Endothelial cell of umbilical vein (primary cell): ENCODE measurements at regions not wholly inside any gene's neighbourhood (a gene's known extent, or its start where the extent isn't known, plus 50 kb on each side); places are given as distances from the start of the nearest gene placed in this dataset.

Experiments
- BruUV-seq: library from RNA; stranded (reverse); fragments of 400-500 nt; replicated peaks from 2 replicates; lab custom pipeline; 2021; lab: Mats Ljungman, UMichigan
- CTCF ChIA-PET: fragments of 300-600, 350-600 bp; sonication (Branson Sonifier 250); formaldehyde crosslinking; loops from one replicate; lab custom pipeline; 2021; ENCODE audit warnings: antibody characterized with exemption, inconsistent platforms; lab: Charles Lee
- POLR2A ChIA-PET: fragments of 300-600, 350-600 bp; sonication (Branson Sonifier 250); formaldehyde crosslinking; loops from one replicate; lab custom pipeline; 2021; ENCODE audit warnings: antibody characterized with exemption, inconsistent platforms; lab: Charles Lee
- DNase-seq: peaks from one replicate; pipeline ENCODE4 v3.0.0-alpha.2; 2011; ENCODE audit warnings: low read depth, low spot score
- FAIRE-seq: peaks from 2 replicates; lab custom pipeline; 2011; peaks lifted over from hg19 to GRCh38; lab: Jason Lieb, UNC
- H2AFZ ChIP-seq: 2 replicates; pipeline ENCODE4 v1.6.0; 2012; ENCODE audit warnings: low read depth, low read length, control low read depth, inconsistent platforms
- H3K27ac ChIP-seq: 2 replicates; pipeline ENCODE4 v1.5.1; 2011; ENCODE audit warnings: low read depth, mild to moderate bottlenecking, control low read depth, low read length, moderate library complexity; ENCODE audit not compliant: insufficient read depth
- H3K27me3 ChIP-seq, 2 experiments: 2 replicates each; pipeline versions ENCODE4 v1.6.0 to v1.6.1; 2011; ENCODE audit warnings: low read length in 2 of 2, mixed read lengths in 1 of 2; ENCODE audit not compliant: control insufficient read depth in 2 of 2, insufficient read depth in 2 of 2
- H3K36me3 ChIP-seq, 2 experiments: 2 replicates in 1 of 2; 3 replicates in 1 of 2; pipeline ENCODE4 v1.5.1; 2011; ENCODE audit warnings: low read length in 2 of 2, mild to moderate bottlenecking in 1 of 2, moderate library complexity in 1 of 2; ENCODE audit not compliant: control insufficient read depth in 2 of 2, insufficient read depth in 2 of 2; ENCODE audit errors: extremely low read depth in 1 of 2
- H3K4me1 ChIP-seq: 3 replicates; pipeline ENCODE4 v1.5.1; 2011; ENCODE audit warnings: mild to moderate bottlenecking, low read length; ENCODE audit not compliant: control insufficient read depth, insufficient read depth; ENCODE audit errors: extremely low read depth
- H3K4me2 ChIP-seq: 2 replicates; pipeline ENCODE4 v1.6.1; 2011; ENCODE audit warnings: low read length, control low read depth, mixed read lengths; ENCODE audit not compliant: insufficient read depth
- H3K4me3 ChIP-seq, 3 experiments: fragments of 200-600 bp in 1 of 3; sonication (generic), shearing (Covaris generic) in 1 of 3; replicated peaks in 1 of 3; 2 replicates each; pipeline ENCODE4 v1.5.1; 2011 to 2016; ENCODE audit warnings: control low read depth in 3 of 3, low read length in 3 of 3, mild to moderate bottlenecking in 2 of 3, inconsistent platforms in 1 of 3, low read depth in 1 of 3, moderate library complexity in 1 of 3; ENCODE audit not compliant: insufficient read depth in 1 of 3
- H3K79me2 ChIP-seq: 2 replicates; pipeline ENCODE4 v1.6.0; 2012; ENCODE audit warnings: low read length, inconsistent platforms; ENCODE audit not compliant: control insufficient read depth, insufficient read depth
- H3K9ac ChIP-seq: replicated peaks from 2 replicates; pipeline ENCODE3; 2011; ENCODE audit warnings: low read length, control low read depth; ENCODE audit not compliant: insufficient read depth; ENCODE audit errors: extremely low read depth
- H3K9me1 ChIP-seq: replicated peaks from 3 replicates; pipeline ENCODE4 v1.6.0; 2011; ENCODE audit warnings: mild to moderate bottlenecking, low read length; ENCODE audit not compliant: control insufficient read depth, insufficient read depth; ENCODE audit errors: extremely low read depth
- H3K9me3 ChIP-seq: replicated peaks from 2 replicates; pipeline ENCODE4 v1.5.1; 2012; ENCODE audit warnings: low read length, inconsistent platforms; ENCODE audit not compliant: control insufficient read depth, insufficient read depth
- H4K20me1 ChIP-seq: replicated peaks from 2 replicates; pipeline ENCODE3; 2011; ENCODE audit warnings: mild to moderate bottlenecking, low read length; ENCODE audit not compliant: control insufficient read depth, insufficient read depth; ENCODE audit errors: extremely low read depth
- EZH2 ChIP-seq: IDR thresholded peaks from 2 replicates; pipeline ENCODE4 v1.6.1; 2012; ENCODE audit warnings: borderline replicate concordance, low read depth, mild to moderate bottlenecking, moderate library complexity, low read length, inconsistent platforms; ENCODE audit not compliant: severe bottlenecking
- FOS ChIP-seq: IDR thresholded peaks from 2 replicates; pipeline ENCODE4 v1.6.1; 2011; ENCODE audit warnings: mild to moderate bottlenecking, low read length, moderate library complexity, borderline replicate concordance; ENCODE audit not compliant: insufficient read depth
- GATA2 ChIP-seq: IDR thresholded peaks from 2 replicates; pipeline ENCODE4 v1.7.0; 2011; ENCODE audit warnings: low read depth, mild to moderate bottlenecking, moderate library complexity, mixed read lengths, low read length; ENCODE audit not compliant: insufficient read length, insufficient read depth
- JUN ChIP-seq: IDR thresholded peaks from 2 replicates; pipeline ENCODE4 v1.6.1; 2011; ENCODE audit warnings: borderline replicate concordance, low read depth; ENCODE audit not compliant: insufficient read length, insufficient read depth
- MYC ChIP-seq: IDR thresholded peaks from one replicate; pipeline ENCODE4 v1.6.1; 2011; ENCODE audit warnings: mild to moderate bottlenecking, low read depth, low read length
- POLR2A ChIP-seq: IDR thresholded peaks from 2 replicates; pipeline ENCODE4 v1.6.1; 2012; ENCODE audit warnings: low read depth, mild to moderate bottlenecking, control low read depth, low read length
- POLR2AphosphoS5 ChIP-seq: IDR thresholded peaks from 2 replicates; pipeline ENCODE4 v1.6.1; 2012; ENCODE audit warnings: low read depth, mild to moderate bottlenecking, control low read depth, low read length, moderate library complexity; ENCODE audit not compliant: insufficient read depth
- dilution Hi-C: fragments of 300-500 bp; cut with MboI; formaldehyde crosslinking; loops from one replicate; pipeline ENCODE4 v1.15.0; 2019; ENCODE audit warnings: low sequenced_read_pairs; ENCODE audit not compliant: extremely low pct_ligation_motif_present
- intact Hi-C: fragments of 100-400 bp; cut with micrococcal nuclease; formaldehyde crosslinking; loops from one replicate; pipeline ENCODE4 v1.10.0; 2022
- TF ChIP-seq, protein P1 (sequence below), 2 donors: IDR thresholded peaks; 1 replicate in 1 of 2; 2 replicates in 1 of 2; pipeline ENCODE4 v1.5.1; 2011; ENCODE audit warnings: low read length in 2 of 2, mild to moderate bottlenecking in 2 of 2, moderate library complexity in 2 of 2, control low read depth in 1 of 2, inconsistent platforms in 1 of 2, low read depth in 1 of 2; ENCODE audit not compliant: insufficient read depth in 1 of 2; ENCODE audit errors: extremely low read depth in 1 of 2
- TF ChIP-seq, protein P2 (sequence below): IDR thresholded peaks from 2 replicates; pipeline ENCODE4 v1.6.1; 2011; ENCODE audit not compliant: insufficient read depth, insufficient read length

DNA sequence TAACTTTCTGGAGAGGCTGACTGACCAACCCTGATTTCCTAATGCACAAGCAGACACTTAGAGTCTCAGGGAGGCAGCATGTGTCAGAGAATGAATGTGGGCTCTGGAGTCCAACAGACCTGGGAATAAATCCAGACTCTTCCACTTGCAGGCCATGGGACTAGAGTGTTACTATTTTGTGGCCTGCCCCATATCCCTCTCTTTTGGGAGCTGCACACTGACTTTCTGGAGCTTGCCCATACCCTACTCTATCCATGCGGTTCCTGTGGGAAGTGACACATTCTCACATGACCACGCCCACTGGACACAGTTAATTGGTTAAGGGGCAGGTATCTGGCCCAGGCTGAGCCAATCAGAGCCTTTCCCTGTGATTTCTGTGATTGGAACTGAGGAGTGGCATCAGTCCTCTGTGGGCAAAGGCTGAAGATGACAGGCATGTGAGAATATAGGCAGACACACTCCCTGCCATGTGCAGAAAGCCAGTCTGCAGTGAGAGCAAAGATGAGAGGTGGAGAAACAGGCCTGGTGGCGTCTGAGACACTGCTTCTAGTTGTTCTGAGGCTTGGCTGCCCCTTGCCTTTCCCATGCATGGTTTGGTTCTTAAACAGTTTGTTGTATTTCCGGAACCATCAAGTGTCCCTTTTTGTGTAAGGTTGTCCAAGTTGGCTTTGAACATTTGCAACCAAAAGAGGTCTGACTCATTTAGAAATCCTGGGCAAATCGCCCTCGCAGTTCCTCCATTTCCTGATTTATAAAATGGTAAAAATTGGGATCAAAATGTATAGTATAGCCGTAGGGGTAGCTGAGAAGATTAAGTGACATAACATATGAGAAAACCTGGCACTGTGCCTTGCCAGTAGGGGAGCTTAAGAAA lies 125.6 kb downstream of the CDC5L start:
- FAIRE-seq = peak; percentile 55
- ChIA-PET CTCF (interaction anchor here (0.9 to 1.2 kb wide), 3 partner anchors 10 to 37 kb away, joined by 3 to 6 read pairs (median 3); no protein-coding TSS in a partner anchor), POLR2A (interaction anchor here (0.5 kb wide), 1 partner anchor 83 kb away, joined by 5 read pairs; no protein-coding TSS in a partner anchor)
- Histone ChIP-seq H3K4me2 (no peak overlapping the region), H2AFZ (no peak overlapping the region), H3K79me2 (no peaks in the 10 kb centered on the region), H3K36me3 (no peaks in the 10 kb centered on the region), H3K9me1 (no peaks in the 10 kb centered on the region), H3K27me3 (peaks cover 0 to 4% of the 10 kb centered on the region in 2 experiments), H3K9me3 (no peaks in the 10 kb centered on the region), H3K27ac (no peak overlapping the region), H4K20me1 (no peaks in the 10 kb centered on the region), H3K4me3 (no peak overlapping the region), H3K9ac (no peak overlapping the region), H3K4me1 (no peaks in the 10 kb centered on the region)
- dilution Hi-C loops (no loop called here), intact Hi-C loops (no loop called here)
- BruUV-seq = no TSS peak
- TF ChIP-seq EZH2 (no peak), MYC (no peak), JUN (no peak), FOS (no peak), GATA2 (no peak), POLR2AphosphoS5 (no peak), POLR2A (no peak)
- TF ChIP-seq, protein P1, sequence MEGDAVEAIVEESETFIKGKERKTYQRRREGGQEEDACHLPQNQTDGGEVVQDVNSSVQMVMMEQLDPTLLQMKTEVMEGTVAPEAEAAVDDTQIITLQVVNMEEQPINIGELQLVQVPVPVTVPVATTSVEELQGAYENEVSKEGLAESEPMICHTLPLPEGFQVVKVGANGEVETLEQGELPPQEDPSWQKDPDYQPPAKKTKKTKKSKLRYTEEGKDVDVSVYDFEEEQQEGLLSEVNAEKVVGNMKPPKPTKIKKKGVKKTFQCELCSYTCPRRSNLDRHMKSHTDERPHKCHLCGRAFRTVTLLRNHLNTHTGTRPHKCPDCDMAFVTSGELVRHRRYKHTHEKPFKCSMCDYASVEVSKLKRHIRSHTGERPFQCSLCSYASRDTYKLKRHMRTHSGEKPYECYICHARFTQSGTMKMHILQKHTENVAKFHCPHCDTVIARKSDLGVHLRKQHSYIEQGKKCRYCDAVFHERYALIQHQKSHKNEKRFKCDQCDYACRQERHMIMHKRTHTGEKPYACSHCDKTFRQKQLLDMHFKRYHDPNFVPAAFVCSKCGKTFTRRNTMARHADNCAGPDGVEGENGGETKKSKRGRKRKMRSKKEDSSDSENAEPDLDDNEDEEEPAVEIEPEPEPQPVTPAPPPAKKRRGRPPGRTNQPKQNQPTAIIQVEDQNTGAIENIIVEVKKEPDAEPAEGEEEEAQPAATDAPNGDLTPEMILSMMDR (IDR thresholded peaks at IDR 0.05; ENCODE audit: extremely low read depth in 1 of 2, insufficient read depth in 1 of 2, low read depth in 1 of 2, low read length in 2 of 2) = no peak
- TF ChIP-seq, protein P2, sequence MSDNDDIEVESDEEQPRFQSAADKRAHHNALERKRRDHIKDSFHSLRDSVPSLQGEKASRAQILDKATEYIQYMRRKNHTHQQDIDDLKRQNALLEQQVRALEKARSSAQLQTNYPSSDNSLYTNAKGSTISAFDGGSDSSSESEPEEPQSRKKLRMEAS = no peak
- peak; percentile 17 for DNase-seq
